ENCODE measurements at regions not wholly inside any gene's neighbourhood (a gene's known extent, or its start where the extent isn't known, plus 50 kb on each side); places are given as distances from the start of the nearest gene placed in this dataset.

DNA sequence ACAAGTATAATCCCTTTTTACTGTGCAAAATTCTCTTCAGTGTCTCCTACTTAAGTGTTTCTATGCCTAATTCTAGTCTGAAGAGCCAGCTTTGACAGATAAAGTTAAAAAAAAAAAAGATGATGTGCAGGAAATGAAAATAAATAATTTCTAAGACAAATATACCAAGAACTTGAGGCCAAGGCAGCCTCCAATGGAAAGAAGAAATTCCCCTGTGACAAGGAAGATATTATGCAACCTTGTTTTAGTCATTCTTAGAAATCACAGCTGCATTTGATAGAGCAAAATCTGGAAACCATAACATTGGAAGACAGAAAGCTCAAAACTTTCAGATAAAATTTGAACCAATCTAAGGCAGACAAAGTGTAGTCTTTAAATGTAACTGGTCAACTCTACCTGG is 375.9 kb upstream of the TLE4 start:
- TF ChIP-seq, protein P1, sequence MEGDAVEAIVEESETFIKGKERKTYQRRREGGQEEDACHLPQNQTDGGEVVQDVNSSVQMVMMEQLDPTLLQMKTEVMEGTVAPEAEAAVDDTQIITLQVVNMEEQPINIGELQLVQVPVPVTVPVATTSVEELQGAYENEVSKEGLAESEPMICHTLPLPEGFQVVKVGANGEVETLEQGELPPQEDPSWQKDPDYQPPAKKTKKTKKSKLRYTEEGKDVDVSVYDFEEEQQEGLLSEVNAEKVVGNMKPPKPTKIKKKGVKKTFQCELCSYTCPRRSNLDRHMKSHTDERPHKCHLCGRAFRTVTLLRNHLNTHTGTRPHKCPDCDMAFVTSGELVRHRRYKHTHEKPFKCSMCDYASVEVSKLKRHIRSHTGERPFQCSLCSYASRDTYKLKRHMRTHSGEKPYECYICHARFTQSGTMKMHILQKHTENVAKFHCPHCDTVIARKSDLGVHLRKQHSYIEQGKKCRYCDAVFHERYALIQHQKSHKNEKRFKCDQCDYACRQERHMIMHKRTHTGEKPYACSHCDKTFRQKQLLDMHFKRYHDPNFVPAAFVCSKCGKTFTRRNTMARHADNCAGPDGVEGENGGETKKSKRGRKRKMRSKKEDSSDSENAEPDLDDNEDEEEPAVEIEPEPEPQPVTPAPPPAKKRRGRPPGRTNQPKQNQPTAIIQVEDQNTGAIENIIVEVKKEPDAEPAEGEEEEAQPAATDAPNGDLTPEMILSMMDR (conservative IDR thresholded peaks at IDR 0.05): no peak
- TF ChIP-seq ZFX (IDR thresholded peaks at IDR 0.05): no peak
